Loucy (cell line): ENCODE measurements at regions not wholly inside any gene's neighbourhood (a gene's known extent, or its start where the extent isn't known, plus 50 kb on each side); places are given as distances from the start of the nearest gene placed in this dataset.

Source experiments
- H2AFZ ChIP-seq: fragments of 200-600 bp; sonication (generic); 2 replicates; pipeline ENCODE4 v1.6.0; 2016; ENCODE audit warnings: antibody characterized with exemption, mild to moderate bottlenecking, low read length, moderate library complexity
- H3F3A ChIP-seq: fragments of 200-600 bp; 2 replicates; pipeline ENCODE4 v1.6.0; 2016; ENCODE audit warnings: antibody characterized with exemption, low read depth, mild to moderate bottlenecking
- H3K27me3 ChIP-seq: fragments of 200-600 bp; sonication (generic); 2 replicates; pipeline ENCODE4 v1.6.1; 2014; ENCODE audit warnings: low read length, mild to moderate bottlenecking; ENCODE audit not compliant: insufficient read depth, poor library complexity, severe bottlenecking
- H3K36me3 ChIP-seq: fragments of 200-600 bp; sonication (generic); 2 replicates; pipeline ENCODE4 v1.6.1; 2016; ENCODE audit warnings: low read length; ENCODE audit not compliant: insufficient read depth
- H3K4me1 ChIP-seq: fragments of 200-600 bp; sonication (generic); 2 replicates; pipeline ENCODE4 v1.5.1; 2014; ENCODE audit warnings: low read length, mild to moderate bottlenecking; ENCODE audit not compliant: insufficient read depth, poor library complexity, severe bottlenecking
- H3K4me2 ChIP-seq: fragments of 200-600 bp; sonication (generic); 2 replicates; pipeline ENCODE4 v1.6.0; 2014; ENCODE audit warnings: antibody characterized with exemption, low read length, low read depth, mild to moderate bottlenecking; ENCODE audit not compliant: poor library complexity, severe bottlenecking
- H3K4me3 ChIP-seq: fragments of 200-600 bp; sonication (generic); 2 replicates; pipeline ENCODE4 v1.5.1; 2014; ENCODE audit warnings: low read length, mild to moderate bottlenecking, mixed read lengths; ENCODE audit not compliant: poor library complexity, severe bottlenecking
- H3K79me2 ChIP-seq: fragments of 200-600 bp; sonication (generic); 2 replicates; pipeline ENCODE4 v1.6.1; 2014; ENCODE audit warnings: low read length; ENCODE audit not compliant: insufficient read depth
- H3K9ac ChIP-seq: fragments of 200-600 bp; sonication (generic); 2 replicates; pipeline ENCODE4 v1.6.0; 2014; ENCODE audit warnings: mild to moderate bottlenecking, low read depth, low read length, moderate library complexity; ENCODE audit not compliant: poor library complexity, severe bottlenecking
- H3K9me2 ChIP-seq: fragments of 200-600 bp; sonication (generic); replicated peaks from 2 replicates; pipeline ENCODE4 v1.6.1; 2016; ENCODE audit warnings: low read depth, low read length, mixed read lengths
- H3K9me3 ChIP-seq: fragments of 200-600 bp; sonication (generic); 2 replicates; pipeline ENCODE4 v1.6.1; 2014; ENCODE audit warnings: mild to moderate bottlenecking, antibody characterized with exemption, low read length, low read depth; ENCODE audit not compliant: insufficient read depth
- H4K20me1 ChIP-seq: fragments of 200-600 bp; sonication (generic); 2 replicates; pipeline ENCODE4 v1.6.0; 2014; ENCODE audit warnings: antibody characterized with exemption, low read length, mild to moderate bottlenecking; ENCODE audit not compliant: insufficient read depth, poor library complexity, severe bottlenecking
- CTCF ChIP-seq: fragments of 200-600 bp; sonication (generic); conservative IDR thresholded peaks from 2 replicates; pipeline ENCODE4 v1.5.1; 2014; ENCODE audit warnings: mild to moderate bottlenecking, antibody characterized with exemption, low read length
- EZH2phosphoT487 ChIP-seq: fragments of 200-600 bp; IDR thresholded peaks from 2 replicates; pipeline ENCODE4 v1.6.1; 2018; ENCODE audit warnings: antibody characterized with exemption, mild to moderate bottlenecking, moderate library complexity, borderline replicate concordance

DNA sequence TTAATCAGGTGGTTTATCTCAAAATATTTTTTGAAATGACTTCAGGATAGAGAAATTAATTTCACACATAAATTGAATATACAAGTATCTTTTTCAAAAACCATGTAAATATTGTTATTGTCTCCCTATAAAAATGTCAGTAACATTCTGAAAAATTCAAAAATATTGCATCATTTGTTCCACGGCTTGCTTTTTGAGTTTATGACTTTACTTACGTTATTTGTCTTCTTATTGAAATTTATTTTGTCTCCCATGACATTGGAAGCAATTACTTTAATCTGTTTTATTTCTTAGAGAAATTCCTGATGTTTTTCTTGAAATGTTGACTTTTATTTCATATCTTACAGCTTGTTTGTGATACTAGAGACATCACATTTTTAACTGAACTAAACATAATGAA, 56.9 kb upstream of the P2RY1 start:
- TF ChIP-seq EZH2phosphoT487 (no peak), CTCF (no peak)
- Histone ChIP-seq H3K4me1 (no peaks in the 10 kb centered on the region), H3K4me2 (no peak overlapping the region), H2AFZ (no peak overlapping the region), H3K9me3 (no peaks in the 10 kb centered on the region), H3K9me2 (no peaks in the 10 kb centered on the region), H3K4me3 (no peak overlapping the region), H3K27me3 (no peaks in the 10 kb centered on the region), H3F3A (no peaks in the 10 kb centered on the region), H3K79me2 (no peaks in the 10 kb centered on the region), H3K36me3 (no peaks in the 10 kb centered on the region), H3K9ac (no peak overlapping the region), H4K20me1 (no peaks in the 10 kb centered on the region)

- Histone ChIP-seq H3K4me3 (no peak overlapping the region), H4K20me1 (no peaks in the 10 kb centered on the region), H3K9me3 (no peaks in the 10 kb centered on the region), H3K9me2 (no peaks in the 10 kb centered on the region), H3K27me3 (no peaks in the 10 kb centered on the region), H3K4me1 (no peaks in the 10 kb centered on the region), H3K9ac (no peak overlapping the region), H3K4me2 (no peak overlapping the region), H3F3A (no peaks in the 10 kb centered on the region), H3K36me3 (no peaks in the 10 kb centered on the region), H2AFZ (peak overlapping the region; percentile 4; the same call in 1 of the 2 replicates), H3K79me2 (no peaks in the 10 kb centered on the region)
- TF ChIP-seq CTCF (no peak), EZH2phosphoT487 (no peak)
Observed at GRCh38 chr3:152779653-152780052, 55.3 kb upstream of the P2RY1 start.

GRCh38 chr3:152780553-152780952, 54.4 kb upstream of the P2RY1 start:
- no peak overlapping the region for H2AFZ ChIP-seq
- no peaks in the 10 kb centered on the region for H4K20me1 ChIP-seq
- no peaks in the 10 kb centered on the region for H3K36me3 ChIP-seq
- TF ChIP-seq EZH2phosphoT487 (no peak), CTCF (no peak)
- no peaks in the 10 kb centered on the region for H3K9me3 ChIP-seq
- no peaks in the 10 kb centered on the region for H3K79me2 ChIP-seq
- H3K9me2 ChIP-seq: no peaks in the 10 kb centered on the region
- H3K4me3 ChIP-seq: no peak overlapping the region
- H3K9ac ChIP-seq: no peak overlapping the region
- H3F3A ChIP-seq: no peaks in the 10 kb centered on the region
- H3K27me3 ChIP-seq: no peaks in the 10 kb centered on the region
- no peaks in the 10 kb centered on the region for H3K4me1 ChIP-seq
- no peak overlapping the region for H3K4me2 ChIP-seq
